ENCODE measurements at regions not wholly inside any gene's neighbourhood (a gene's known extent, or its start where the extent isn't known, plus 50 kb on each side); places are given as distances from the start of the nearest gene placed in this dataset.
"Not testable (repeated sequence)": the region's sequence is repeated elsewhere in the genome, so short reads cannot be mapped to it uniquely, and the experiment has no call there.

DNA sequence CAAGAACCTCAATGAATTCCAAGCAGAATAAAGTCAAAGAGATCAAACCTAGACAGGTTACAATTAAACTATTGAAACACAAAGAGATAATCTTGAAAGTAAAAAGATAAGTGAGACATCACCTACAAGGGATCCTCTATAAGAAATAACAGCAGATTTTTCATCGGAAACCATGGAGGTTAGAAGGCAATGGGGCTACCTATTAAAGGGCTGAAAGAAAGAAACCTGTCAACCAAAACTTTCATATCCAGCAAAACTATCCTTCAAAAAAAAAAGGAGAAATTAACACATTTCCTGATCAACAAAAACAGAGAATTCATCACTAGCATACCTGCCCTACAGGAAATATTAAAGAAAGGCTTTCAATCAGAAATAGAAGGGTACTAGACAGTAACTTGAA lies 244.9 kb downstream of the ARHGAP12 start:
- no peak for DNase-seq (ENCODE audit: low read depth)

DNA sequence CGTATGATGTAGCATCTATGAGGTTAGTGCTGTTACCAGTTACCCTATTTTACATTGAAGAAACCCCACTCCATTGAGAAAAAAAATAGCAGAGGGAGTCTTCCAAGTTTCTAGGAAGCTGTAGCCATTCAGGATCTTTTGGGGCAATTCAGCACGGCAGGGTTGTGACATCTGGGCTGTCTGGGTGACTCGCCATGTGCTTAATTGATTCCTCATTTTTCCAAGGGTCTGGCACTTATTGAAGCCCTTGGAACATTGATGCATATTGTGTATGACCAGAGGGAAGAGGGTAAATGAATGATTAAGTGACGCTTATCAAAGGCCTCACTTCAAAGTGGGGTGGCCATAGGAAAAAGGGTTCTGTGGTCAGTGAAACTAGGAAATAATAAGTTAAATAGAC lies 248.7 kb downstream of the ARHGAP12 start:
- no peak for DNase-seq (ENCODE audit: low read depth)

DNA sequence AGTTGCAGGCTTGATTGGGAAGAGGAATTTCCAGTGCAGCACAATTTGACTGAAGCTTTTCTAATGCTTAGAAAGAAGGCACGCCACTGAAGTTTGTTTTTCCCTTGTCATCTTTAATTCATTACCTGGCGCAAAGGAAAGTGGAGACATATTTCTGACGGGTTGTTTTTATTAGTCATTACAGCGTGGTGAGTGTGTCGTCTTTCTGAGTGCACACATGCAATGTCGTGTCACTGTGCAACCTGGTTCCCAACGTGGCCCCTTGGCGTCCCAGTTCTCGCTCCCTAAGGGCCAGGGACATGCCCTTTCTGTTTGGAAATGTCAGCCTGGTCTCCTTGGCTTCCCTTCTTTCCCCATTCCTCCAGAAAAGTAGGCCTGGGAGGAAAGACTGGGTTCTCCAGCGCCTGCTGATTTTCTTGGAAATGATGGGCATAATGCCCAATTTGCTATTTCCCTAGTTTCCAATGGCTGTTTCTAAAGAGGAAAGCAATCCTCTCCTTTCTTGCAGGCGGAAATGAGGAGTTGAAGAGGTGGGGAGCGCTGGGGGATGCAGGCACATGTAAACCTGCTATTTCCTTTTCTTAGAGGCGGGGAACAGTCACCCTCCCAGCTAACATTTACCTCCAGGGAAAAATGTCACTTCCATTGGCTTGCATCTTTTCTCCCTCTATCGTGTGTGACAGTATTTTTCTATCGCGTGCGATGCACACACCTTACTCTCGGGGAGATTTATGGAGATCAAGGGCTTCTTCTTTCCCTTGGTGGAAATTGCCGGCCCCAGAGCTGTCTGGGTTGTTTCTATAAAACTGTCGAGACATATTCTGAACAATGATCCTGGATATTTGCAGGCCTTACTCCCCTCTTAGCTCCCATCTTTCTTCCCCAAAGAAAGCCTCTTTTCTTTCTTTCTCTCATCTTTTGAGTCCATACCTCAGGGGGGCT lies 249.8 kb downstream of the ARHGAP12 start:
- no peak for DNase-seq (ENCODE audit: low read depth)

DNA sequence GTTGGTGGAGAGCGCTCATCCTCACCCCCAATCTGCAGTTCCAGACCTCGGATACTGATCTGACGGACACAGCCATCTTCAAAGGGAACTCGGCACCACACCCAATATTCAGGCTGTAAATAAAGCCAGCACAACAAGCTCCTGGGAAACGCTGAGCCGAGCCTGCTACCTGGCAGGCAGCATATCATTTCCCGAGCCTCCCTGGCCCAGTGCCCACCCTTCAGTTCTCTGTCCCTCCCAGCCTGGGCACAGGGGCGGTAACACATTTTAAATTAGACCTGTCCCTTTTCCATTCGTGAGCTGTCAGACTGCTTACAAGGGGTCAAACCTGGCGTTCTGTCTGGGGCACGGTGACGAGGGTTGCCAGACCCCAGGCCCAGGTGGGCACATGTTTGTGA lies 250.5 kb downstream of the ARHGAP12 start:
- DNase-seq (ENCODE audit: low read depth), result no peak

DNA sequence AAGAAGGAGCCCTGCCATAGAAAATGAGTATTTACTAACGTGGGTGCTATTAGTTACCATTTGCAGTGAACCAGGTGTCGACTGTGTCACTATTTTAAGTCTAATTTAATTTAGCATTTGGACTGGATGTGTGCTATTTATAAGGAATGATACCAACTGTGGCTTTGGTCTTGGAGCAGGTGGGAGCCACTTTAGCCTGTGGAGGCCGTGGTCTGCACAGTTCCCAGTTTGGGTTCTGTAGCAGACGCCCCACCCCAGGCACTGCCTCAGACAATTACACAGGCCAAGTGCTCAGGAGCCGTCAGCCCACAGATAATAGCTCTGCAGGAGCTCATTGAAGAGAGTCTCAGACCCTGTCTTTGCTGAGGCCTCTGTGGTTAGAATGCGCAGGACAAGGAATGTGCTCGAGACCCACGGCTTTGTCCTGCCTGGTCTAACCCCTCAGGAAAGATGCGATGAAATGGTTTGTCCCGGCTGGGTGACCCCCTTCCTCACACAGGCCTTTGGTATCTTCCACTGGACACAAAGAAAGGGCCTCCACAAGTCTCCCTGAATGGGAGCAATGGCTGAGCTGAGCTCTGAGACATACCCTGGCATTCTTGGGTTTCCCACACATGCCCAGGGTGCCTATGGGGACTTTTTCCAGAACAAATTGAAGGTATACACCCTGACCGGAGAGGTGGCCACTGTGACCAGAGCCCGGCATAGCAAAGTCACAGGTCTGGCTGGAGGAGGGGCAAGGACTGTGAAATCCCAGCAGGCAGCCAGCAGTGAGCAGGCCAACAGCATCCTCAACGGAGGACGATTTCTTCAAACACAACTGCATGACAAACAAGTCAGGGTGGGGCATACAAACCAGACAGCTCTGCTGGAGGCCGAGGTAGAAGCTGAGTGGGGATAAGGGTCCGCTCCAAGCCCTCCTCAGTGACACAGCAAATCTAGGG lies 251.2 kb downstream of the ARHGAP12 start:
- DNase-seq (ENCODE audit: low read depth), result no peak

DNA sequence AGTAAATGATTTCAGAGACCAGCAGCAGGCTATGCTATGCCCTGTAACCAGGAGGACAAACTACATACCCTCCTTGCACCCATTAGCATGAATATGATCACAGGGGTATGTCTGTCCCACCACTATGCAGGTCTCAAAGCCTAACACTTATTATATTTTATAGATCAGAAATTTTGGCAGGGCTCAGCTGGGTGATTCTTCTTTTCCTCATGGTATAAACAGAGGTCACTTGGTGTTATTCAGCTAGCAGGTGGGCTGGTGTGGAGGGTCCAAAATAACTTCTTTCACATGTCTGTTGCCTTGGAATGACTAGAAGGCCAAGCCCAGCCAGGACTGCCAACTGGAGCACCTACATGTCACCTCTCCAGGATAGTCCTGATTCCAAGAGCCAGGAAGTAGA lies 252.9 kb downstream of the ARHGAP12 start:
- DNase-seq (ENCODE audit: low read depth), result no peak

DNA sequence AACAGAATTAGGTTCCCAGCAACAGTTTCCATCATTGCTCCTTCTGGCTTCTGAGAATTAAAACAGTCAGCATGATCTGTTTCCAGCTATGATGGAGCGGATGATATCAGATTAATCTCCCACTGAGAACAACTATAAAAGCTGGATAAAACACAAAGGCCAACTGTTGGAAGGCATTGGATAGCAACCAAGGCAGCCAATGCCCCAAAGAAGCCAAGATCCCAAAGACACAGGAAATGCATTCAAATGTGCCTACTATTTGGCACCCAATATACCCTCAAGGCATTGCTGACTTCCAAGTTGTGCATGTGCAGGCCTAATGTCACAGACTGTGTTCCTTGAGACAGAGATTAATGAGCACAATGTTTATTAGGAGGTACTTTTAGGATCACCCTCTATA lies 259.3 kb downstream of the ARHGAP12 start:
- no peak for DNase-seq (ENCODE audit: low read depth)

DNA sequence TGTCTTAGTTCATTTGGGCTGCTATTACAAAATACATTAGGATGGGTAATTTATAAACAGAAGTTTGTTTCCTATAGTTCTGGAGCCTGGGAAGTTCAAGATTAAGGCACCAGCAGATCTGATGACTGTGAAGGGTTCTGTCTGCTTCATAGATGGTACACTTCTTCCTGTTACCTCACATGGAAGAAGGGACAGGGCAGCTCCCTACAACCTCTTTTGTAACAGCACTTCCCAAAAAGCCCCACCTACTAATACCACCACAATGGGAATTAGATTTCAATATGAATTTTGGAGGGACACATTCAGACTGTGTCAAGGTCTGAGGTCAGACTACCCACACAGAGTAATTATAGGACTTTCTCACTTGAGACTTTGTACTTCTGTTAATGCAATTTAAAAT lies 260.3 kb downstream of the ARHGAP12 start:
- DNase-seq (ENCODE audit: low read depth), result no peak

DNA sequence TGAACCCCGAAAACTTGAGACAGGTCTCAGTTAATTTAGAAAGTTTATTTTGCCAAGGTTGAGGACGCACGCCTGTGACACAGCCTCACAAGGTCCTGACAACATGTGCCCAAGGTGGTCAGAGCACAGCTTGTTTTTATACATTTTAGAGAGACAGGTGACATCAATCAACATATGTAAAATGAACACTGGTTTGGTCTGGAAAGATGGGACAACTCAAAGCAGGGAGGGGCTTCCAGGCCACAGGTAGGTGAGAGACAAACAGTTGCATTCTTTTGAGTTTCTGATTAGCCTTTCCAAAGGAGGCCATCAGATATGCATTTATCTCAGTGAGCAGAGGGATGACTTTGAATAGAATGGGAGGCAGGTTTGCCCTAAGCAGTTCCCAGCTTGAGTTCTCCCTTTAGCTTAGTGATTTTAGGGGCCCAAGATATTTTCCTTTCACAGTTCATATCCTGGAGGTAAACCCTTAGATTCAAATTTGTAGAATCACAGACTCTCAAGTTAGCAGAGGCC lies 262.8 kb downstream of the ARHGAP12 start:
- not testable (repeated sequence) for DNase-seq (ENCODE audit: low read depth)

DNA sequence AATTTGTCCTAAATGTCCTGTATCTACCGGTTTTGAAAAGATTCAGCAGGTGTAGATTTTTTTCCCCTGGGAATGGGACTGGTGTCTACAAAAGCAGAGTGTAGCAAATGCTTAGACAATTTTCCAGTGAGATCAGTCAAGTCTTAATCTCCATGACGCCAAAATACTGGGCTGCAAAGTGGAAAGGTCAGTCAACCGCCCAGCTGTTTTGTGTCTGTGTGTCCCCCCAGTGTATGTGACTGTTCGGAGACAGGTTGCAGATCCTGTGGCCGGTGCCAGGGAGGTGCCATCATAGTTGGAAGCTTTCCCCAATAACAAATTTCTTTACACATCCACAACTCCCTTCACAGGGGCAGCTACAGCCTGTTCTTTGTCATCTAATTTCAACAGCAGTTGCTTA lies 263.8 kb downstream of the ARHGAP12 start:
- no peak for DNase-seq (ENCODE audit: low read depth)

DNA sequence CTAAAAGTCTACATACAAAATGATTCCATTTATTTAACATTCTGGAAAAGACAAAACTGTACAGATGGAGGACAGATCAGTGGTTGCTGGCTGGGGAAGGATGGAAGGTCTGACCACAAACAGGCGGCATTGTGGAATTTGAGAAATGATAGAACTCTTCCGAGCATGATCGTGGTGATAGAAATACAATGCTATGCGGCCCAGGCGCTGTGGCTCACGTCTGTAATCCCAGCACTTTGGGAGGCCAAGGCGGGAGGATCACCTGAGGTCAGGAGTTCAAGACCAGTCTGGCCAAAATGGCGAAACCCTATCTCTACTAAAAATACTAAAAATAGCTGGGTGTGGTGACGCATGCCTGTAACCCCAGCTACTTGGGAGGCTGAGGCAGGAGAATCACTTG lies 264.6 kb downstream of the ARHGAP12 start:
- DNase-seq (ENCODE audit: low read depth), result not testable (repeated sequence)

DNA sequence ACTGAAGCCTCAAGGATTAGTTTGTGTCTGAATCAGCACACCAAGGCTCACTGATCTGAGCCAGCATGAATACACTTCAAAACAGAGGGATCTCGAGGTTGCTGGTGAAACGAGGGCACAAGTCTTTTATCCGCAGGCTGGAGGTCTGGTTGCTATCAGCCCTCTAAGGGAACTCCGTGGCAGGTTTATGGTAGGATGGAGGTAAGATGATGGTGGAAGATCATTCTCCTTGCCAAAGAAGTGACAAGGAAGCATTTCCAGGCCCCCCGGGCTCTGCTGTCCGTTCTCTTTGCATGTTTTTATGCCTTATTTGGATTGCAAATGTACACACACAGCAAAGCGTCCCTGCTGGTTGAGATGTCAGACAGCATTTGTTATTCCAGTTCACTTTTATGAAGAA lies 268.3 kb downstream of the ARHGAP12 start:
- DNase-seq (ENCODE audit: low read depth), result no peak

DNA sequence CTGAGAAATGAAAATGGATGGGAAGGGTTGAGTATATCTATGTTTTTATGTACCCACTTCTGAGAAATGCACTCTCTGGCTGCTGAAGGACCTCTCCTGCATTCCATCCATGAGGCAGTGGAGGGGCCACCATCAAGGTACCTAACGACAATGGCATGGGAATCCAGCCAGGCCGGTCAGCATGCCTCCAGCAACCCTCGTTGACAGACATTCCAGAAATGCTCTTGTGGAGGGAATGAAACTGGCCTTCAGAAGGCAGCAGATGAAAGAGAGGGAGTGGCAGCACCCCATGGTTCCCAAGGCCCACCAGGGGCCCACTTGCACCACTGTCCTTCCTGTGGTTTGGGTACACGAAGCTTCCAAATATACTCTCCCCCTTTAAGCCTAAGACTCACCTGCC lies 269.0 kb downstream of the ARHGAP12 start:
- DNase-seq (ENCODE audit: low read depth), result no peak

DNA sequence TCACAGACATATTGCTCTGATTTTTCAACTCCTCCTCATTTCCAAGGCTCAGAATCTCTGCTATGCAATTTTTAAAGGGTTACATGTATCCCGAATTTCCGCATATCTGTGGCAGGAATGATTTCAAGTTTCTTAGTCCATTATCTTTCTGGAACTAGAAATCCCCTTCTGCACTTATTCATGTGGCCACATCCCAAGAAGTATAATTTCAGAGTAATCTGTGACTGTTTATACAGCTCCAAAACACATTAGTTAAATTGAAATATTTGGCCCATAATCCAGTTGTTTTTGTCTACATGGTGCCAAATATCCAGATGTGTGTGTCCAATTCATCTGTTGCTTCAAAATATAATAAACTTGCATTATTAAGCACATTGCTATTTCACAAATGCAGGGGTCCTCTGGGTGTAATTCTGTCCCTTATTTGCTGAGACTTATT lies 271.2 kb downstream of the ARHGAP12 start:
- no peak for DNase-seq (ENCODE audit: low read depth)

DNA sequence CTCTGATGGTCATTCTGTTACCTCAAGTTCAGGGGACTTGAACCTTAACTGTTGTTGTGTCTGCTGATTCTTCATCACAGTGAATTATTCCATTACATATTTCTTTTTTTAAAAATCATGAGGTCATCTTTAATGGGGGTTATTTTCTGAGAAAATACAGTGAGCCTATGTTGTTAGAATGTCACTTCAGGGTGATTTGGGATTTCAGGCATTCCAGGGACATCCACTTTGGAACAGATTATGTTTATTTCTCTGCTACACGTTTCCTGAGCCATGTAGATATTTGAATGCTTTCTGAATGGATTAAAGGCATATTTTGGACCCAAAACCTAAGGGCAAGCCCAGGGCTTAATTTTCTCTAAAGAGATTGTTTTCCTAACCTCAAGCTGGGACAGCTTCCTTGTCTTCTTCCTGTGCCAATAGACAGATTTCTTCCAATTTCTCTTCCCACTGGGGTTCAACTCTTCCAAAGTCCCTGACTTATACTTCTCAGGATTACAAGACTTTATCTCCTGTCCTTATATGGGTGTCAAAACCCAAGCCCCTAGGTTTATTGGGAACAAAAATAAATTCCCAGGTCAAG lies 271.7 kb downstream of the ARHGAP12 start:
- no peak for DNase-seq (ENCODE audit: low read depth)

DNA sequence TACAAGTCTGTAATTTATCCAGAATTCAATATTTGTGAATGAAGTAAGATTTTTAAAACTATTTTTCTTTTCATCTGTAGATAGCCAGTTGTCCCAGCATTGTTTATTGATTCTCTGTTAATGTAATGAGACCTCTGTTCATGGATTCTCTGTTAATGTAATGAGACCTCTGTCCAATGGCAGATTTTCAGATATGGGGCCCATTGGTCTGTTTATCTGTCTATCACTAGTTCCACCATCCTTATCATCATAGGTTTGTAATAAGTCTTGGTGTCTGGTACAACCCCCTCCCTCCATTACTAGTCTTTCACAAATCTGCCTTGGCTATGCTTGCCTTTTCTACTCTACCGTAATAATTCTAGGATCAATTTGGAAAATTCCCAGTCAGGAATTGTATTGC lies 276.6 kb downstream of the ARHGAP12 start:
- no peak for DNase-seq (ENCODE audit: low read depth)

DNA sequence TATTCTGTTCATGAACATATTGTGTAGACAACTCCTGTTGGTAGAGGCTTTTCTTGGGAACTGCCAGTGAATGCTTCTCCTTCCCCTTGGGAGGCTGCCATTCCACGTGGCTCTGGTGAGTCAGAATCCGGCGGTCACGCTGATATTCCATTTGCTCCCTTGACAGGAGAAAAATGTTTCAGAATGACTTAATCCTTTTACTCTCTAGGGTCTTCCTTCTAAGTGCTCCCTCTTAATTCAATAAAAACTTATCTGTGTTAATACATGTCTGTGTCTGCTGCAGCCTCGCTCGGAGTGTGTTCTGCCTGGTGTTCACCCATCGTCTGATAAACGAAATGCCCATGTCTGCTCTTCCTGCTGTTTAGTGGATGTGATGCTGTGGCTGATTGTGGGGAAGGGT lies 278.6 kb downstream of the ARHGAP12 start:
- DNase-seq (ENCODE audit: low read depth), result no peak

DNA sequence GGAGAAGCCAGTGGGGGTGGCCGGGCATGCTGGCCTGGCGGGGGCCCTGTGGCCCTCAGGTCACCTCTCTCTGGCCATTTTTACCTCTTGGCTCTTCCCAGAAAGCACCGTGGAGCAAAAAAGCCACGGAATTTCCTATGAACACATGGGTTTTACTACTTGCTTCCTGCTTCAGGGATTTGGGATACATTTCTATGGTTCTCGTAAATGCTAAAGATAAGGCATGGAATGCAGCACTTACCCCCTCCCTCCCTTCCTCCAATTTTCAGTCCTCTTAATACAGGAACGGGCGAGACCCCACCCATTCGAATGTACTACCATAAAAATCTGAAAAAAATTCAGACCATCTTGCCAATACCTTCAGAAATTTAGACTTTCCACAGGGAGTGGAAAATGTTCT lies 279.7 kb downstream of the ARHGAP12 start:
- no peak for DNase-seq (ENCODE audit: low read depth)

DNA sequence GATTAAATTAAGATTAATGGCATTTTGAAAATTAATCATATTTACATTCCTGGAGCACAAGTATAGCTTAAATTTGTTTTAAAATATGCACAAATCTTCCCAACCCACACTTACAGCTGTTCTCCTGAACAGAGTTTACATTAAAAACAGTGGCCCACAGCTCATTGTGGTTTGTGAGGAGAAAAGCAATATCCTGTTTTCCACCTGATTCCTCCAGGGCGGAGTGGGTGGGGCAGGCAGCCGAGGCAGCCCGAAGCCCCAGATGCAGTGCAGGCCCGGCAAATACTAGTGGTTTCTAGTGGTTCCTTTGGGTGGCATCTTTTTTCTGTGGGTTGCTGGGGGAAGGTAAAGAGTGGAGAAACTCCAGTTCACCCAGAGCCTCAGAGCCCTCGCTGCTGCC lies 280.8 kb downstream of the ARHGAP12 start:
- DNase-seq (ENCODE audit: low read depth), result no peak

DNA sequence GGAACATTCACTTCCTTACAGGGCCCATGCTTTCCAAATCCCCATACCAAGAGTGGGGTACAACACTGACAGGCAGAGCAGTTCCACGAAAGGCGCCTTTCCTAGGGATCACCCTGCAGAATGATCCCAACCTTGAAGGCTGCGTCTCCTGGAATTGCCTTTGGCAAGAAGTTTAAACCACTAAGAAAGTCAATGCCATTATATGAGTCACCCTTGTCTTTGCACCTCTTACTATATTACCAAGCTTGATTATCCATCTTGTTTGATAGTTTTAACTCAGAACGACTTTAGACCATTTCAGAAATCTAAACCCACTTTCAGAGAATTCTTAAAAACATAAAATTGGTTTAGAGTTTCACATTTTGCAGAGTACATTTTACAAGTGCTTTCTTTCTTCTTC lies 282.1 kb downstream of the ARHGAP12 start:
- DNase-seq (ENCODE audit: low read depth), result no peak

DNA sequence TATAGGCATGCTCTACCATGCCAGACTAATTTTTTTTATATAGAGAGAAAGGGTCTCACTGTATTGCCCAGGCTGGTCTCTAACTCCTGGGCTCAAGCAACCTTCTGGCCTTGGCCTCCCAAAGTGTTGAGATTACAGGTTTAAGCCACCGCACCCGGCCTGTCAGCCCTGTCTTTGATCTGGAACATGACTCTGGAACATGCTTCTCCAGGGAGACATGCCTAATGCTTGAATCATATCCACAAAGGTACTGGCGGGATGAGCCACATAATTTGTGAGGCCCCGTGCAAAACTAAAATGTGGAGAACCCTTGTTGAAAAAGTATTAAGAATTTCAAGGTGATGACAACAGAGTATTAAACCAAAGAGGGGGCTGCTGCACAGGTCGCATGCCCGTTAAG lies 282.8 kb downstream of the ARHGAP12 start:
- DNase-seq (ENCODE audit: low read depth), result no peak

DNA sequence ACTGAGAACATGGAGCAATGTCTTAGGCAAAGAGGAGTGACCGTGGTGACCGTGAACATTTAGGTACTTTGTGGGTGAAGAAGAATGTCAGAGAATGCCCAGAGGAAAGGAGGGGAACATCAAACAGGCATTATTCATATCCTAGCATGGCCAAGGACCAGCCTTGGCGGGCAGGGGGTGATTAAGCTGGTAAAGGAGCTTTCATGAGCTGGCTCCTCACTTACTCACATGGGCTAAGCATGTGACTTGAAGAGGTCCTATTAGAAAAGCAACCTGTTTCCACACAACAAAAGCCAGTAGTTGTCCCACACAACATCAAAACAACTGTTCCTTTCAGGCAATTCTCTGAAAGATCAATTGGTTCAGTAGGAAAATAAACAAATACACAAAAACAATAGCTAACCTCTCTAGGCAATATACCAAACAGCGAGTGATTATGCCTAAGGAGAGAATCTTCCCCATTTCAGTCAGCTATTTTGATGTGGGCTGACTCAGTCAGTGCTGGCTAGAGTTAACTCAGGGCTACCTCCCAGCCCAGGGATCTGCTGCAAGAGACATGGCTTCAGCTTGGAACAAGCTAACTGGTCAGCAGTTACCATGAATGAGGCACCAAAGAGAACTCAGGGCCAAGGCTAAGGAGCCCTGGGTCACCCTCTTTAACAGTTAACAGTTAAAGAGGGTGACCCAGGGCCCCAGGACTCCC lies 283.5 kb downstream of the ARHGAP12 start:
- DNase-seq (ENCODE audit: low read depth), result no peak
